ENCODE measurements at regions not wholly inside any gene's neighbourhood (a gene's known extent, or its start where the extent isn't known, plus 50 kb on each side); places are given as distances from the start of the nearest gene placed in this dataset.

DNA sequence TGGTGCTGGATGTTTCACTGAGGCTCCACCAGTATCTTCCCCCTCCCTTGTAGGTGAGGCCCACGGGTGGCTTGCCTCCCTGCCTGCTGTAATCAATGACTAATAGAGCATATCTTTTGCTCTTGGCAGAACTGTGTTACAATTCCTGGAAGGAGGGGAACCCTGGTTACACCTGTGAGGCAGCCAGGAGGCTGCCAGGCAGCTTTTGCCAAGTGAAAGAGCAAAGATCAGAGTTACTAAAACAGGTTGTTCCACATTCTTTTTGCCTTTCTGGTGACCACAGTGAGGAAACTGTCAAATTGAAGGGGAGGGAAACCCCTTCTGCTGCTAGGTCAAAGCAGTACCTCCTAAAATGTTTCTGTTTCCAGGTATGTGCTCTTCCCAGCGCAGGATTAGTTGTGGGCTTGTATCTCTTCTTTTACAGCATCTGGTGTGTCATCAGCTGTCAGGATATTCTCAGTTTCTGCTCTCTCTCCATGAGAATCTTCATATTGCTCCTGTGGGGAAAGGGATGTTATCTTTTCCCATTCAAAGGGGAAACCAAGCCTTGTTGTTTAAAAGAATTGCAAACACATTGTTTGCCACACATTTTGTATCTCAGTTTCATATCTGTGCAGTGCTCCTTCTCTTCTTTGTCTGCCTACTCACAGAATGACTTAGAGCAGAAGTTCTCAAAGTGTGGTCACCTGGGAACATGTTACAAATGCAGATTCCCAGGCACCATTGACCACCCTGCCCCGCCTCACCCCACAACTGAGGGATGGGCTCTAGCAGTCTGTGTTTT is 137.4 kb upstream of the UMPS start:
- Histone ChIP-seq H3K9me1 (replicated peaks; ENCODE audit: control insufficient read depth, extremely low read depth, insufficient read depth, low read length) (no peaks in the 10 kb centered on the region), H3K36me3 (ENCODE audit: control insufficient read depth in 2 of 2, extremely low read depth in 1 of 2, insufficient read depth in 2 of 2, low read length in 2 of 2) (no peaks in the 10 kb centered on the region), H3K27me3 (ENCODE audit: control insufficient read depth in 2 of 2, insufficient read depth in 2 of 2, low read length in 2 of 2) (peaks cover 7 to 11% of the 10 kb centered on the region in 2 experiments), H4K20me1 (replicated peaks; ENCODE audit: control insufficient read depth, extremely low read depth, insufficient read depth, low read length) (no peaks in the 10 kb centered on the region), H3K79me2 (ENCODE audit: control insufficient read depth, insufficient read depth, low read length) (no peaks in the 10 kb centered on the region), H3K9ac (replicated peaks; ENCODE audit: extremely low read depth, insufficient read depth, low read length) (no peak overlapping the region), H3K4me3 (replicated peaks in 1 of 3; ENCODE audit: insufficient read depth in 1 of 3, low read depth in 1 of 3, low read length in 3 of 3) (no peak overlapping the region), H3K4me1 (ENCODE audit: control insufficient read depth, extremely low read depth, insufficient read depth, low read length) (no peaks in the 10 kb centered on the region), H3K27ac (ENCODE audit: insufficient read depth, low read depth, low read length) (no peak overlapping the region), H2AFZ (ENCODE audit: low read depth, low read length) (no peak overlapping the region), H3K9me3 (replicated peaks; ENCODE audit: control insufficient read depth, insufficient read depth, low read length) (no peaks in the 10 kb centered on the region), H3K4me2 (ENCODE audit: insufficient read depth, low read length) (no peak overlapping the region)
- ChIA-PET CTCF (no interaction called here), POLR2A (no interaction called here)
- intact Hi-C loops (cut with micrococcal nuclease) (no loop called here), dilution Hi-C loops (cut with MboI; ENCODE audit: extremely low pct_ligation_motif_present, low sequenced_read_pairs) (no loop called here)
- TF ChIP-seq POLR2A (IDR thresholded peaks at IDR 0.05; ENCODE audit: low read depth, low read length) (no peak), FOS (IDR thresholded peaks at IDR 0.05; ENCODE audit: borderline replicate concordance, insufficient read depth, low read length) (no peak), GATA2 (IDR thresholded peaks at IDR 0.05; ENCODE audit: insufficient read depth, insufficient read length, low read depth, low read length) (no peak), MYC (IDR thresholded peaks at IDR 0.05; ENCODE audit: low read depth, low read length) (no peak), POLR2AphosphoS5 (IDR thresholded peaks at IDR 0.05; ENCODE audit: insufficient read depth, low read depth, low read length) (no peak), EZH2 (IDR thresholded peaks at IDR 0.05; ENCODE audit: borderline replicate concordance, low read depth, low read length, severe bottlenecking) (no peak), JUN (IDR thresholded peaks at IDR 0.05; ENCODE audit: borderline replicate concordance, insufficient read depth, insufficient read length, low read depth) (no peak)
- TF ChIP-seq, protein P1, sequence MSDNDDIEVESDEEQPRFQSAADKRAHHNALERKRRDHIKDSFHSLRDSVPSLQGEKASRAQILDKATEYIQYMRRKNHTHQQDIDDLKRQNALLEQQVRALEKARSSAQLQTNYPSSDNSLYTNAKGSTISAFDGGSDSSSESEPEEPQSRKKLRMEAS (IDR thresholded peaks at IDR 0.05; ENCODE audit: insufficient read depth, insufficient read length) = no peak
- TF ChIP-seq, protein P2, sequence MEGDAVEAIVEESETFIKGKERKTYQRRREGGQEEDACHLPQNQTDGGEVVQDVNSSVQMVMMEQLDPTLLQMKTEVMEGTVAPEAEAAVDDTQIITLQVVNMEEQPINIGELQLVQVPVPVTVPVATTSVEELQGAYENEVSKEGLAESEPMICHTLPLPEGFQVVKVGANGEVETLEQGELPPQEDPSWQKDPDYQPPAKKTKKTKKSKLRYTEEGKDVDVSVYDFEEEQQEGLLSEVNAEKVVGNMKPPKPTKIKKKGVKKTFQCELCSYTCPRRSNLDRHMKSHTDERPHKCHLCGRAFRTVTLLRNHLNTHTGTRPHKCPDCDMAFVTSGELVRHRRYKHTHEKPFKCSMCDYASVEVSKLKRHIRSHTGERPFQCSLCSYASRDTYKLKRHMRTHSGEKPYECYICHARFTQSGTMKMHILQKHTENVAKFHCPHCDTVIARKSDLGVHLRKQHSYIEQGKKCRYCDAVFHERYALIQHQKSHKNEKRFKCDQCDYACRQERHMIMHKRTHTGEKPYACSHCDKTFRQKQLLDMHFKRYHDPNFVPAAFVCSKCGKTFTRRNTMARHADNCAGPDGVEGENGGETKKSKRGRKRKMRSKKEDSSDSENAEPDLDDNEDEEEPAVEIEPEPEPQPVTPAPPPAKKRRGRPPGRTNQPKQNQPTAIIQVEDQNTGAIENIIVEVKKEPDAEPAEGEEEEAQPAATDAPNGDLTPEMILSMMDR (IDR thresholded peaks at IDR 0.05; ENCODE audit: extremely low read depth in 1 of 2, insufficient read depth in 1 of 2, low read depth in 1 of 2, low read length in 2 of 2) = no peak
- FAIRE-seq = no peak
- DNase-seq (ENCODE audit: low read depth, low spot score) = no peak
- BruUV-seq (replicated peaks) = no TSS peak
